ENCODE measurements at regions not wholly inside any gene's neighbourhood (a gene's known extent, or its start where the extent isn't known, plus 50 kb on each side); places are given as distances from the start of the nearest gene placed in this dataset.

DNA sequence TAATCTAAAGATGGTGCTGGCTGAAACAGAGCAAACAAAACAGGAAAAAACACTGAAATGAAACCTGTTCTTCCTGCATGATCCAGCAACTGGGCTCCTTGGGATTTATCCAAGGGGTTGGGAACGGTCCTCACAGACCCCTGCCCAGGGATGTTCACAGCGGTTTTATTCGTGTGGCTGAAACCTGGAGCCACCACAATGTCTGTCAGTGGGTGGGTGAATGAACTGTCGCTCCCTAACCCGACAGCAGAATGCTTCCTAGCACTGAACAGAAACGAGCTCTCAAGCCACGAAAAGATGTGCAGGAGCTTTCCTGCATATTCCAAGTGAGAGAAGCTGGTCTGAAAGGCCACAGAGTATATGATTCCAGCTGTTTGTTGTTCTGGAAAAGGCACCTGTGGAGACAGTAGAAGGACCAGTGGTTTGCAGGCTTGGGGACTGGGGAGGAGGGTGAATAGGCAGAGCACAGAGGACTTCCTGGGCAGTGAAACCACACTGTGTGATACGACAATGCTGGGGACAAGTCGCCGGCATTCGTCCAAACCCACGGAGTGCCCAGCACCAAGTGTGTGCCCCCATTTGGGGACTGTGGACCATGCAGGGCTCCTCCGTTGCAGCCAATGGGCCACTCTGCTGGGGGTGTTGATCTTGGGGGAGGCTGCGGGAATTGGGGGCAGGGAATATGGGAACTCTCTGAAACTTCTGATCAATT, 73.9 kb downstream of the TEX29 start:
- DNase-seq = no peak

DNA sequence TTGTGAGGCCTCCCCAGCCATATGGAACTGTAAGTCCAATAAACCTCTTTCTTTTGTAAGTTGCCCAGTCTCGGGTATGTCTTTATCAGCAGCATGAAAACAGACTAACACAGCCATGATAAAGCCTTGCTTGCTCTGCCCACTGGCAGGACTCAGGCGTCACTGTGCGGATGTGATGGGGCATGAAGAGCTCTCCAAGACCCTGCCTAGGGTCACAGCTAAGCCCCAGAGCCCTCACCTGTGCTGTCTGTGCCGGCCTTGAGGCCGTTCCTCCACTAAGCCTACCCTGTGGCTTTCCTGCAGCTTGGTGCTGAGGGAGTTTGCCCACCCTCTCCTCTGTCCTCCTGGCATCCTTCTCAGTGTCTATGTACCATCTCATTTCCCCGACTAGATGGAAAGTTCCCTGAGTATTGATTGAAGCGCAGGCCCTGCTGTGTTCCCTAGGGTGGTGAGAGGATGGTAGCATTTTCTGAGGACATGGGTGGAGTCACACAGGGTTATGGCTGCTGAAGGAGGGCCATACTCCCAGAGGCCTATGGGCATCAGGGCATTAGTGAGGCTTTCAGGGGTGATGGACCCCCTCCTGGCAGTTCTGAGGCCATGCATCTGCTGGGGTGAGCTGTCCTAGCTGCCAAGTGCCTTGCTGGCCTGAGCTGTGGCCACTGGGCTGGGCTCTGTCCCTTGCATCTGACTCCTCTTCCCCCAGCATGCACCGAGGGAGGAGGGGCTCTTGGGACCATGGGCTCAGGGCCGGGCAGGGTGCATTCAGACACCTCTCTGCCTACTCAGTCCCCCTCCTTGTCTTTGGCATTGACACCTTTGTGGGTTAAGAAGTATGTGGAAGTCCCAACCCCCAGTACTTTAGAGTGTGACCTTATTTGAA, 75.3 kb downstream of the TEX29 start:
- no peak for DNase-seq

DNA sequence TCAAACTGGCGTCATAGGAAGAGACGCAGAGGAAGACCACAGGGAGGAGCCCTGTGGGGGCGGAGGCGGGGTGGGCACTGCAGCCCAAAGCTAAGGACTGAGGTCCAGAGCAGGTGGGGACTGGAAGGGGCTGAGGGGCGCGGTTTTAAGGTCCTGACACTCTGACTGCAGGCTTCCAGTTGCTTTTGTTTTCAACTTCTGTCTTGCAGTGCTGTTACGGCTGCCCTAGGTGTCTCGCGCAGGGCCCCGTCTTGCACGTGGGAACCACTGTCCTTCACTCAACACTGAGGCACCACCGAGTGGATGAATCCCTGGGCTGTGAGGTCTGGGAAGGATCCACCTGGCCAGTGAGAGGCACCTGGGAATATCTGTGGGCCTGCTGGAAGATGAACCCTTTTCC, 76.0 kb downstream of the TEX29 start:
- no peak for DNase-seq

DNA sequence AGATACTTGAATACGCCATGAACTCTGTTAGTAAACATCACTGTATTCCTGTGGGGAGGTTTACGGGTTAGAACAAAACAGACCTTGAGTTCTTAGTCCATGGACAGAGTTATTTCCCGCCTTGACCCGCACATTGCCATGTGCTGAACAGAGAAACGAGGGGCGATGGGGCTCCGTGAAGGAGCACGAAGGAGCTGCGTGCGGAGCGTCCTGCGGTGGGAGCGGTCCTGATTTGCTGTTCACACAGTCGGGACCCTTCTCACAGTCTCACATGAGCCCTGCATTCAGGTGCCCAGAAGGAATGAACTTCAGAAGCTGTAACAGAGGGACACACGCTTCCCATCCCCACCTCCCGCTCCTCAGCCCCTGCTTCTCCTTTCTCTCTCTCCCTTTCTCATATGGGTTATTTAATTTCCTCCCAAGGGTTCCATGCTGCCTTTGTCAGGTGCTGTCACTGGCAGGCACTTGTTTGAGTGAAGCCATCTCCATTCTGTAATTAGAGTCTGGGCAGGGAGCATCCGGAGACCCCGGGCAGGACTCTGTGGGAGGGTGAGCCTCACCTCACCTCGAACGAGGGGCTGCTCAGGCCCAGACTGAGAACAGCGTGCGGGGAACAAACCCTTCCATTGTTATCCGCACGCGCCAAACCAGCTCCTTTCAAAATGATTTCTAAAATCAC, 76.9 kb downstream of the TEX29 start:
- DNase-seq = no peak

DNA sequence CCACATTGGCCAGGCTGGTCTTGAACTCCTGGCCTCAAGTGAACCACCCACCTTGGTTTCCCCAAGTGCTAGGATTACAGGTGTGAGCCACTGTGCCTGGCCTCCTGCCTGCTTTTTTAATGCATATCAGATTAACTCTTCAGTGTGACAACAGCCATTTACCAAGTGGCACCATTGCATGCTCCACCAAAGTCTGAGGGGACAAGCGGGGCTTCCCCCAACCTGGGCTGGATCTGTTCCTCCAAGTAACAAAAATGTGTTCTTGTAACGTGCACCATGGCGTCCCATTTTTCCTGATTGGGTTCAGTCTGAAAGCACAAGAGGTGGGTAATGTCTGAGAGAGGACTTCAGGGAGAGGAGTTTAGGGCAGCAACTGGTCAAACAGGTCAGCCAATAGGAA, 77.8 kb downstream of the TEX29 start:
- DNase-seq = no peak

DNA sequence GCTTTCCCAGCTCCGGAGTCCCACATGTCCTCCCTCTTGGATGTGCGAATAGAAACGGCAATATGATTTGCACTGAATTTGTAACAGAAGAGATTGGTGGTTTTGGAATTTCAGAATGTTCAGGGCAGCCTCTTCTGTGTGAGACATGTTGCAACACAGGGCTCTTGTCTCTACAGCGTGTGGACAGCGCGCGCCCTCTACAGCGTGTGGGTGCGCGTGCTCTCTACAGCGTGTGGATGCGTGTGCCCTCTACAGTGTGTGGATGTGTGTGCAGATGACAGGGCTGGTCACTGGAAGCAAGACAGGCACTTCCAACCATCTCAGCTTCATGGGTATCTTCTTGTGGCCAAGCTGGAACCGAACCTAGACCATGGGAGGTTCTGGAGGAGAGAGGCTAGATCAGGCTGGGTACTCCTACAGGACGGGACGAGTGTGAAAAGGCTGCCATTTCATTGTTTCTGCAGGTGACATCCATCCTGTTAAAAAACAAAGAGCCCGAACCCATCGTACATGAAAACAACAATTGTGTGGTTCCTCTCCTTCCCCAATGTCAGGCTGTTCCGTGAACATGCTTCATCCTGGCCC, 78.4 kb downstream of the TEX29 start:
- DNase-seq = no peak

DNA sequence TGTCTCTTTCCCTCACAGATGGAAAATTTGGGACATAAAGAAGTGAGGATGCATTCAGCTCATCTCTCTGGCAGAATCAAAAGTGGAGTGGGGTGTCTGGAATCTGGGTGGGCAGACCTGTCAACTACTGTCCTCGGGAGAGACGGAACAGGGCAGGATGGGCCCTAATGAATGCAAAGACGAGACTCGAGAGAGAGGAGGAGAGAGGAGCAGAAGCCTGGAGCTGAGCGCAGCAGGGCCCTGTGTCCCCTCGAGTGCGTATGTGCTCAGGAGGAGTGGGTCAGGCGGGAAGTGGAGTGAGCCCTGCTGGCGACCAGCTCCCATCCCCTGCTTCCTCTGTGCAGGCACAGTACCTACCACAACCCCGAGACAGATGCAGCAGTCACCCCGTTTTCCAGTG, 78.9 kb downstream of the TEX29 start:
- DNase-seq = no peak

DNA sequence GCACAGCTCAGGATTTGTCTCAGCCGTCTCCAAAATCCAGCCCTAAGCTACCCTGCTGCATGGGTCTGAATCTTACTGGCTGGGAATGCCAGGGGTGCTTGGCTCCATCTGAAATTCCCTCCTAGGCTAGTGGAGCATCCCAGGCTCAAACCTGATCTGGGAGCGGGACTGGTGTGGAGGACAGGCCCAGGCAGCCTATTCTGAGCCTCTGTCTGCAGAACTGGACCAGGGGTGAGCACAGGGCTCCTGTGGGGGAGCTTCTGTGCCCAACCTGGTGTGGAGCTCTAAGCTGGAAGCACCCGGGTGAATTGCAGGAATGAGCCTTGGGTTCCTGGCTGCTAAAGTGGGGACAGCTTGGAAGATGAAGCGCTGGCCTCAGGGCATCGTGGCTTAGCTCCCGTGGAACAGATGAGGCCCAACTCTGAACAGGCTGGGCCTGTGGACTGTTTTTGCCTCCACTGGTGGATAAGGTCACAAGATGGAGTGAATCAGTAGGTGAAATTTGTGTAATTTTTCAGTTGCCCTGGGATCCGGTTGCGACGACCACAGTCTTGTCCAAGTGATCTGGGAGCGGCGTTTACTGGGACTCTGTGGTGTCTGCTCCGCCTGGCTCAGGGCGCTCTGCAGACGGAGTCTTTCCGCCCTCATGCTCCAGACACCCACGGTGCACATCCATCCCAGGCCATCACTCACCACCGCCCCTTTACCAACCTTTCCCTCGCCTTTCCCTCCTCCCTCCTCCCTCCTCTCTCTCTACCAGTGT, 79.5 kb downstream of the TEX29 start:
- DNase-seq = no peak

DNA sequence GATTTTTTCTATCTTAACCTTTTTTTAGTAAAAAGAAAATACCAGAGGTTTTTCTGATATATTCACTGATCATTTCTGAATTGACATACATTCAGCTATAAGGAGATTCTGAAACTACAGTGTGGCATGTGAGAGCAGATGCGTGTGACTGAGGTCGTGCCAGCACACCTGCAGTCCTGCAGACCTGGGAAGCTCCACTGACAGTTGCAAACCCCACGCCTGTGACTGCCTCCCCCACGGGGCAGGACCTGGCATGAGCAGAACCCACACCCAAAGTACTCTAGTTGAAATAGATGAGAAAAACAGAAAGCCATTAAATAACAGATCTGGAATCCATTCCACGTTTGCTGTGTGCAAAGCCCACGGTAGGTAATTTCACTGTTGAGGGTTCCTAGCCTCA, 80.7 kb downstream of the TEX29 start:
- no peak for DNase-seq

DNA sequence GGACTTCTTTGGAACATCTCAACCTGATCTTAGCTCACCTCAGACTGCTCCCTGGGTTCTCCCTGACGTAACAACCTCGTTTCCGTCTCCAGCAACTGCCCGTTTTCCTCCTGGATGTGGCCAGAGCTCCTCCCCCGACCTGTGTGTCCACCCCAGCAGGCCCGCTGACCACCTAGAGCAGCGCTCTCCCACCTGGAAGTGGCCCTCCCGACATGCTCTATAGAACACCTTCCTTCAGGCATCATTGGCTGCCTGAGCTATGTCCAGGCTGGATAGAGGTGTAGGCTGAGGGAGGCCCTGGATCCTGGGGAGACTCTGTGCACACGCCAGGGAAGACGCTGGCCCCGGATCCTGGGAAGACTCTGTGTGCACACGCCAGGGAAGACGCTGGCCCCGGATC, 81.3 kb downstream of the TEX29 start:
- DNase-seq = no peak

DNA sequence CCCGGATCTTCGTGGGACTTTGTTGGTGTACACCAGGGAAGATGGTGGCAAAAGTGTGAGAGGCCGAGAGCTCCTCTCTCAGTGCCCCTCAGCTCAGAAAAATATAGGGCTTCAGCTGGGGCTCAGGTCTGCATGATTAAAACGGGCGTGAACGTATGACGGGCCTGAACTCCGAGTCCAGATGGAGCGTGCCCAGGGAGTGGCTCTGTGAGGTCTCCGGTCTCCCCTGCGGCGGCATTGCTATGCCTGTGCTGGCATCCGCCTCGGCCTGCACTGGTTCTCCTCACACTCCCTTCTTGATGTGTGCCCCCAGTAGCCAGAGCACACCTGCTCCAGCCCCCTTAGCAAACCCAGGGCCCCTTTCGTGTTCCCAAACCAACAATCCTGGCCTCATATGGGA, 82.0 kb downstream of the TEX29 start:
- no peak for DNase-seq

DNA sequence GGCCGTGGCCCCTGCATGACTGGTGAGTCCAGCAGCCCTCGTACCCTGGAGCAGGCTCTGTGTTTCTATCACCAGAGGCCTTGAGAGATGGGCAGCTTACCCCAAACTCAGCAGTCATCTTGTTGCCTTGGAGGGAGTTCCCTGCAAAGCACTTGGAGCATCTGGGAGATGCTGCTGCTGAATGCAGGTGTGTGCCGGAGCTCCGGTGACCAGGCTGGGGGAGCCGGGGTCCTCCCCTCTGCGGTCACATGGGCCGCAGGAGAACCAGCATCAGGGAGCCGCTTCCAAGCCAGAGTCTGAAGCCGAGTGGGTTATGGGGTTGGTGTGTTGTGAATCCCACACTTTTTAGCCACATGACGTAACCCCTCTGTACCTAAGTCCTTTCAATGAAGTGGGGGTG, 82.8 kb downstream of the TEX29 start:
- no peak for DNase-seq

DNA sequence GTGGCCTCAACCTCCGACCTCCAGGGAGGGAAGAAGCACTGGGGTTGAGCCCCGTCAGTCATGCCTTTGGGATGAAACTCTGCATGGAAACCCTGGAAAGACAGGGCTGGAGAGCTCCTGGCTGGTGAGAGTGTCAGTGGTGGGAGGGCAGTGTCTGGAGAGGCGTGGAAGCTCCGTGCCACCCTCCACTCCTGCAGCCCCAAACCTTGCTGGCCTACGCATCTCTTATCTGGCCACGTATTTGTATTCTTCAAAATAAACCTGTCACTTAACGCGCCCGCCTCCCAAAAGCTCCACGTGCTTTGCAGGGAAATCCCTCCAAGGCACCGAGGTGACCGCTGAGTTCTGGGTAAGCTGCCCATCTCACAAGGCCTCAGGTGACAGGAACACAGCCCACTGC, 84.3 kb downstream of the TEX29 start:
- DNase-seq = no peak

DNA sequence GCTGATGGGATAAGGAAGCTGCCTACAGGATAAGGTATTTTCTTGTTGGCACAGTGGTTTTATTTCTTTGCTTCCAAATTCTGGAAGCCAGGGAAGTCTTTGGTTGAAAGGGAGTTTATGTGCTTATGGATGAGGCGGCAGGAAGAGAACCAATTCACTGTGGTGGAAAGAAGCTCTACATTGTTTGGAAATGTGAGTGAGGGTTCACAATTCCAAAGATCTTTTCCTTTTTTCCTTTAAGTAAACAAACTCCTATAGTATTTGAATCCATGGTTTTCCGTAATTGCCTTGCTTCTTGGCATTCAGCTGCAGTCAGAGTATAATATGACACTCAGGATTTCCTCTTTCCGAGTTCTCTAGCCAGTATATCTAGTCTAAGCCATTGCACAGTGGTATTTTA, 86.2 kb downstream of the TEX29 start:
- DNase-seq = no peak

DNA sequence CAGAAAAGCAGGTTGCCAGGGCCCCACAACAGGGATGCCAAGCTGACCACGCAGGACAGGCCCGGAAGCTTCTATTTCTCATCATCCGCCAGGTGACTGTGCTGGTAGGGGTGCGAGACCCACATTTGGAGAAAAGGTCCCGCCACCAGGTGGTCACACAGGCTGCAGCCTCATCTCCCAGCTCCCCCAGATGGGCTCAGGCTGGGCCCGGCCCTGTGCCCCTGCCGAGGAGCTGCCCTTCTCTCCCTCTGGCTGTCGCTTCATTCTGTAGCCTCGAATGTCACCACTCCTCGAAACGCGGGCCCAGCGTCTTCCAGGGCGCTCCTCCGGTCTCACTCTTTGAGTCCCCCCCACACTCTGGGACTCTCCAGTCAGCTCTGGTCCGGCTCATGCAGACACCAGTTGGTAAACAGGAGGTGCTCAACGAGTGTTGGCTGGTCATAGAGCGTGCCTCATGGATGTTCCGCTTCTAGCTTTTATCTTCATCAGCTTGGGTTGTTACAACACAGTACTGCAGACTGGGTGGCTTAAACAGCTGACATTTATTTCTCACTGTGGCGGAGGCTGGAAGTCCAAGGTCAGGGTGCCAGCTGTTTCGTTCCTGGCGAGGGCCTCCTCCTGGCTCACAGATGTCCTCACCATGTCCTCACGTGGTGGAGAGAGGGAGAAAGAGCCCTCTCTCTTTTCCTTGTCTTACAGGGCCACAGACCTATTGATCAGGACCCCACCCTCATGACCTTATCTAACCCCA, 87.1 kb downstream of the TEX29 start:
- DNase-seq = no peak

DNA sequence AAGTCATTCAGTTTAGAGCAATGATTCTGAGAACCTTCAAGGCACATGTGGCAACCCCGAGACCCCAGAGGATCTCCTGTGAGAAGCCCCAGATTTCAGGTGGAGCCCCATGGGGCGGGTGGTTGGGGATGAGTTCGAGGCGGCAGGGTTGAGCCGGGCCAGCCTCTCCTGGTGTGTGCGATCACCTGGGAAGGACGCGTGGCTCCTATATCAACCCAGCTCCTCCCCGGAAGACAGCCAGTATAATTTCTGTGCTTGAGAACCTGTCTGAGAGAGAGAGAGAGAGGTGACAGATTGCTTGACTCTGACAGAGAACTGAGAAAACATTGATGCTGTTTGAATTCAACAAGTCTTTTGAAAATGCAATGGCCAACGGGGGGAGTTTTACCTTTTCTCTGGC, 89.0 kb downstream of the TEX29 start:
- no peak for DNase-seq

DNA sequence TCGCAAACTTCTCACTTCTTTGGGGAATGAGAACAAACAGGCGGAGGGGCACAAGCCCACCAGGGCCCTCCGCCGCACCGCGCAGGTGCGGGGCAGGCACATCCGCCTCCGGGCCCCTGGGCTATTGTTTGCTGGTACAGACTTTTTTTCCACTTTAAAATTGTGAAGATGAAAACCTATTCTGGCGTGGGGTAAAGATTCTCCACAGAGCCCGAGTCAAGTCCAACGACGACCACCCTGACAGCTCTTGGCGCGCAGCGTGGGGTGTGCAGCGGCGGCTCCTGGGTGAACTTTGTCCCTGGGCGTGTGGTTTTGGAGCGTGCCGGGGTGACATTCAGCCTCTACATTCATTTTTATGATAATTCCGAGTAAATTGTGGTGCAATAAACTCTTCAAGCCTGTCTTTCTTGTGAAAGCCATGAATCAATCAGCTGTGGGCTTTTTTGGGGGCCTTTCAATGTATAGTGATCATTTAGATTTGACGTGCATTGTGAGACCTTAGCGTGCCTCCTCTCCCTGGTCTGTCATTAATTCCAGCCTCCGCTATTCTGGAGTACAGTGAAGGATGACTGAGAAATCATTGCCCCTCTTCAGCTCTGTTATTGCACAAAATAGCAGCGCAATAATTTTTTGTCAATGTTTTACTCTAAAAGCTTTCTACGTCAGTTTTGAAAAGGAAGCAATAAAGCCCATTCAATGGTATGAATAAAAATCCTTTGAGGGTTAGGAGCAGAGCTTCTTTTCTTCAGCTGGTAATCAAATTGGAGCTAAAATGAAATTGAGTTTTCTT, 90.0 kb downstream of the TEX29 start:
- DNase-seq = no peak

DNA sequence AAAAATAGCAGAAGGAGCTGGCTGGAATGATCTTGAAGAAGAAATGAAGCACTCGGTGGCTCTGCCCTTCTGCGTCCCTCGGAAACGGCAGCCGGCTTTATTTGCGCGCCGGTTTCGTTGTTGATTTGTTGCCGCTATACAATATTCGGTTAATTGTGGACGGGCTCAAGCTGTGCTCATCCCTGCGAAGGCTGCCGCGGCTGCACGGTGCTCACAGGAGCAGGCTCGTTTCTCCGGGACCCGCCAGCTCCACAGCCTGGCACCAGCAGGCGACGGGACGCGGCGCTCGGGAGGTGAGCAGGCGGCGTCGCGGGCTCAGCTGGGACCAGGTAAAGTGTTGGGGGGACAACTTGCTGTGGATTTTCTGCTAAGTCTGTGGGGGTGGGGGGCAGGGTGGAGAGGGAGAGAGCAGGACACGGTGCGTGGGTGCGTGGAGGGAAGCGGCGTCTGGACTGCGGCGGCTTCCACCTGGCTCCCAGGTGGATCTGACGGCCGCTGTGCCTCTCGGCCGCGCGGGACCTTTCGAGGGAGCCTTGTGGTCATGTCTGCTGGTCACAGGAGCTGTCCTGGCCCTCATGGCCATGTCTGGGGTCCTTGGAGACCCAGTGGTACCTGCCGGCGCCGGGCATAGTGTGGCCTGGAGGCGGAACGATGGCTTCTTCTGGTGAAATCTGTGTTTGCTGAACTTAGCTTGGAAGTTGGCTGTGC, 90.9 kb downstream of the TEX29 start:
- no peak for DNase-seq

DNA sequence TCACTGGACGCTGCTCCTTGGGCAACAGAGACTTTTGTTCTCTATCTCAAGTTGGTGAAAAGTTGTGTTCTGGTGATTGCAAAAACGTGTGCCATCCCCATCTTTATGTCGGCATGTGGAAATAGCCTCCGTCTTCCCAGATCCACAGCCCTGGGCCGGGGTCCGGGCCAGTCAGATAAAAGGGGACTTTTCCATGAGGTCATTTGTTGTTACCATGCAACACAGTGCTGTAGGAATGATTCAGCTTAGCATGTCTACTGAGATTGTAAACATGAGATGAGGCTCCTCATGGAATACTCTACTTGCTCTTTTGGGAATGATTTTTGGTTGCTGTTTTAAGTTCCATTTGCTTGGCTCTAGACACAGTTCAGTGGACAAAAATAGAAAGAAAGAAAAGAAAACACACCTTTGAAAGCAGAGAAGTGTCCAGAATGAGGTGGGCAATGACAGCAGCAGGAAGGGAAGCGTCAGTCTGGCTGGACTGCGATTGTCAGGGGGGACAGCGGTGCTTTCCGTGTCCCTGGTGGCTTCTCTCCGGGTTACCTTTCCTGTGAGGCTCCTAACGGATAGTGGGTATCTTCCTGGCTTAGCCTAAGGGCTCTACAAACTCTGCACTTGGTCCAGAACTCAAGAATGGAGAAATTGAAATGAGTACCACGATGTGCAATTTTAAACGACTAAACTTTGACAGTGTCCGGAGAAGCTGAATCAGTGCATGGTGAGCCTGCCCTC, 91.6 kb downstream of the TEX29 start:
- no peak for DNase-seq

Data from NCI-H2107 (cell line).